ENCODE measurements at regions not wholly inside any gene's neighbourhood (a gene's known extent, or its start where the extent isn't known, plus 50 kb on each side); places are given as distances from the start of the nearest gene placed in this dataset.

DNA sequence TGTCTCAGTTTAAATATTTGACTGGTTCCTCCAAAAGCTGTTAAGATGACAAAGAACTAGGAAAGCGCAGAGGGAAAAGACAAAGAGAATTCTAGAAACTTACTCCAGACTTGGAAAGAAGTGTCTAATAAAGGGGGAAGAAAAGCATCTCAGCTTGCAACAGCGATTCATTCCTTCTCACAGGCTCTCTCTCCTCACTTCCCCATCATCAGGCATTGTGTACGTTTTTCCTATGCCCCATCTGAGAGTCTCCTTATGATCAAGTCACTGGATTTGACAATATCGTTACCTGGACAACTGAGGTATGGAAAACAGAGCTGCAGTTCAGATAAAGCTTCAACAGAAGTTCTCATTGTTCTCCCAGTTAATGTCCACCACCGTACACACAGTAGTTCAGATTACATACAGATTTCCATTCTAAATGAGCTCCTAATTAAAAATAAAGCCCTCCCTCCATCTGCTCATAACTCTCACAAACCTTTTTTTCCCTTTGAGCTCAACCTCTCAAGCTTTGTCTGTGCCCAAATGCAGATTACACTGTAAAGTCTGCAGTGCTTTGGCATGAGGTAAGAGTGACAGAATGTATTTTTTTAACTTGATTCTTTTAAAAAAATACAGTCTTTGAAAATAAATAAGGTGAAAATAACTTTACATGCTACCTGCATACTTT is 254.4 kb upstream of the THBS1 start:
- no peak overlapping the region for H2AFZ ChIP-seq (ENCODE audit: low read depth, low read length)
- H3K4me2 ChIP-seq (ENCODE audit: low read length), result no peak overlapping the region
- no peaks in the 10 kb centered on the region for H3F3A ChIP-seq (ENCODE audit: insufficient read depth, low read length, poor library complexity, severe bottlenecking)
- no peak overlapping the region for H3K9ac ChIP-seq (ENCODE audit: low read length)
- H3K27me3 ChIP-seq (ENCODE audit: insufficient read depth, low read depth, low read length), result no peaks in the 10 kb centered on the region
- H3K36me3 ChIP-seq (ENCODE audit: insufficient read depth, low read length), result no peaks in the 10 kb centered on the region
- no peaks in the 10 kb centered on the region for H3K9me2 ChIP-seq (ENCODE audit: insufficient read depth, low read length)
- H3K4me3 ChIP-seq (ENCODE audit: low read length), result no peak overlapping the region
- no peaks in the 10 kb centered on the region for H3K79me2 ChIP-seq (replicated peaks; ENCODE audit: insufficient read depth, low read length)
- H4K20me1 ChIP-seq (ENCODE audit: insufficient read depth), result no peaks in the 10 kb centered on the region
- no peaks in the 10 kb centered on the region for H3K9me3 ChIP-seq (ENCODE audit: low read length)
- TF ChIP-seq EZH2 (IDR thresholded peaks at IDR 0.05; ENCODE audit: borderline replicate concordance, insufficient read depth, low read length, poor library complexity, severe bottlenecking) (no peak), SMC3 (conservative IDR thresholded peaks at IDR 0.05; ENCODE audit: poor library complexity) (no peak), CTCF (IDR thresholded peaks at IDR 0.05; ENCODE audit: poor library complexity, severe bottlenecking) (no peak), POLR2AphosphoS5 (IDR thresholded peaks at IDR 0.05) (no peak), EP300 (conservative IDR thresholded peaks at IDR 0.05; ENCODE audit: poor library complexity, severe bottlenecking) (no peak), TAF1 (IDR thresholded peaks at IDR 0.05; ENCODE audit: low read depth) (no peak), MXI1 (conservative IDR thresholded peaks at IDR 0.05; ENCODE audit: poor library complexity, severe bottlenecking) (no peak), RAD21 (conservative IDR thresholded peaks at IDR 0.05) (no peak)
- TF ChIP-seq, protein P1, sequence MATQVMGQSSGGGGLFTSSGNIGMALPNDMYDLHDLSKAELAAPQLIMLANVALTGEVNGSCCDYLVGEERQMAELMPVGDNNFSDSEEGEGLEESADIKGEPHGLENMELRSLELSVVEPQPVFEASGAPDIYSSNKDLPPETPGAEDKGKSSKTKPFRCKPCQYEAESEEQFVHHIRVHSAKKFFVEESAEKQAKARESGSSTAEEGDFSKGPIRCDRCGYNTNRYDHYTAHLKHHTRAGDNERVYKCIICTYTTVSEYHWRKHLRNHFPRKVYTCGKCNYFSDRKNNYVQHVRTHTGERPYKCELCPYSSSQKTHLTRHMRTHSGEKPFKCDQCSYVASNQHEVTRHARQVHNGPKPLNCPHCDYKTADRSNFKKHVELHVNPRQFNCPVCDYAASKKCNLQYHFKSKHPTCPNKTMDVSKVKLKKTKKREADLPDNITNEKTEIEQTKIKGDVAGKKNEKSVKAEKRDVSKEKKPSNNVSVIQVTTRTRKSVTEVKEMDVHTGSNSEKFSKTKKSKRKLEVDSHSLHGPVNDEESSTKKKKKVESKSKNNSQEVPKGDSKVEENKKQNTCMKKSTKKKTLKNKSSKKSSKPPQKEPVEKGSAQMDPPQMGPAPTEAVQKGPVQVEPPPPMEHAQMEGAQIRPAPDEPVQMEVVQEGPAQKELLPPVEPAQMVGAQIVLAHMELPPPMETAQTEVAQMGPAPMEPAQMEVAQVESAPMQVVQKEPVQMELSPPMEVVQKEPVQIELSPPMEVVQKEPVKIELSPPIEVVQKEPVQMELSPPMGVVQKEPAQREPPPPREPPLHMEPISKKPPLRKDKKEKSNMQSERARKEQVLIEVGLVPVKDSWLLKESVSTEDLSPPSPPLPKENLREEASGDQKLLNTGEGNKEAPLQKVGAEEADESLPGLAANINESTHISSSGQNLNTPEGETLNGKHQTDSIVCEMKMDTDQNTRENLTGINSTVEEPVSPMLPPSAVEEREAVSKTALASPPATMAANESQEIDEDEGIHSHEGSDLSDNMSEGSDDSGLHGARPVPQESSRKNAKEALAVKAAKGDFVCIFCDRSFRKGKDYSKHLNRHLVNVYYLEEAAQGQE (IDR thresholded peaks at IDR 0.05; ENCODE audit: borderline replicate concordance), result no peak
- H3K27ac ChIP-seq (ENCODE audit: low read length), result no peak overlapping the region

DNA sequence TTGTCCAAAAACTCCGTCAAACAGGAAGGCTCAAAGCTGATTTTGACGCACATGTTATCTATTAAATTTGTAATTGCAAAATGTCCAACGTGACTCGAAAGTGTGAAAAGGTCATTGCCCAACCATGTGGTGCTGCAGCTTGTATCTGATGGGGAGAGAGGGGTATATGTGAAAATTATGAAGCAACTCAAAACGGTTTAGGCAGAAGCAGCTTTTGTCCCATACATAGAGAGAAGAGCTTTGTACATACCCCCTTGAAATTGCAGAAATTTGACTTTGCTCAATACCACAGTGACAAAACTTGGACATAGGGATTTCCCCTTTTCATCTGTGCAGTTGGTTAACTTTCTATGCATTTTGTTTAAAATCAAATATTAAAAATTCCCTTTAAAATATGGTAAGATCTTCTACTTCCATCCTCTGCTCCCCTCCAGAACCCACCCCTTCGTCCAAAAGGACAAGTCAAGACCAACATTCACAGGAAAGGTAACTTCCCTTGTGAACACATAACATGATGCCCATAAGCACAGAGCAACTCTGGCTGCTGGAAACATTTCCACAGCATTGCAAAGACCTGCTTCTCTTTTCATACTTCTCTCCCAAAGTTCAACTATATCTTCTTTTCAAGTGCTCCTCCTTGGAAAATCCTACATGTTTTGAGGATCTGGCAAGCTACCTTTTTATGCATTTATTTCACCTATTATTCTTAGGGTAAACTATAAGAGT is 253.7 kb upstream of the THBS1 start:
- Histone ChIP-seq H3K27ac (ENCODE audit: low read length) (no peak overlapping the region), H3K9me2 (ENCODE audit: insufficient read depth, low read length) (no peaks in the 10 kb centered on the region), H2AFZ (ENCODE audit: low read depth, low read length) (no peak overlapping the region), H3K9ac (ENCODE audit: low read length) (no peak overlapping the region), H3K36me3 (ENCODE audit: insufficient read depth, low read length) (no peaks in the 10 kb centered on the region), H3K27me3 (ENCODE audit: insufficient read depth, low read depth, low read length) (no peaks in the 10 kb centered on the region), H4K20me1 (ENCODE audit: insufficient read depth) (no peaks in the 10 kb centered on the region), H3K4me3 (ENCODE audit: low read length) (no peak overlapping the region), H3K79me2 (replicated peaks; ENCODE audit: insufficient read depth, low read length) (no peaks in the 10 kb centered on the region), H3F3A (ENCODE audit: insufficient read depth, low read length, poor library complexity, severe bottlenecking) (no peaks in the 10 kb centered on the region), H3K4me2 (ENCODE audit: low read length) (no peak overlapping the region), H3K9me3 (ENCODE audit: low read length) (no peaks in the 10 kb centered on the region)
- no peak for TF ChIP-seq POLR2AphosphoS5 (IDR thresholded peaks at IDR 0.05)
- TF ChIP-seq CTCF (IDR thresholded peaks at IDR 0.05; ENCODE audit: poor library complexity, severe bottlenecking), result no peak
- no peak for TF ChIP-seq RAD21 (conservative IDR thresholded peaks at IDR 0.05)
- TF ChIP-seq, protein P1 (IDR thresholded peaks at IDR 0.05; ENCODE audit: borderline replicate concordance), result no peak
- no peak for TF ChIP-seq EZH2 (IDR thresholded peaks at IDR 0.05; ENCODE audit: borderline replicate concordance, insufficient read depth, low read length, poor library complexity, severe bottlenecking)
- no peak for TF ChIP-seq MXI1 (conservative IDR thresholded peaks at IDR 0.05; ENCODE audit: poor library complexity, severe bottlenecking)
- no peak for TF ChIP-seq EP300 (conservative IDR thresholded peaks at IDR 0.05; ENCODE audit: poor library complexity, severe bottlenecking)
- TF ChIP-seq SMC3 (conservative IDR thresholded peaks at IDR 0.05; ENCODE audit: poor library complexity), result no peak
- no peak for TF ChIP-seq TAF1 (IDR thresholded peaks at IDR 0.05; ENCODE audit: low read depth)
